Skin epidermis (tissue), 12 donors: ENCODE measurements at regions not wholly inside any gene's neighbourhood (a gene's known extent, or its start where the extent isn't known, plus 50 kb on each side); places are given as distances from the start of the nearest gene placed in this dataset.
"Not testable (repeated sequence)": the region's sequence is repeated elsewhere in the genome, so short reads cannot be mapped to it uniquely, and the experiment has no call there.

Experiments
- H3K27ac ChIP-seq, 21 experiments: fragments of 200-600 bp; sonication (generic) in 11 of 21; one replicate each; pipeline ENCODE4 v1.5.0; 2020; ENCODE audit warnings: mild to moderate bottlenecking in 3 of 21, inconsistent platforms in 2 of 21, moderate library complexity in 2 of 21
- H3K4me3 ChIP-seq, 7 experiments: fragments of 200-600 bp; sonication (generic) in 2 of 7; one replicate each; pipeline ENCODE4 v1.5.0; 2020; ENCODE audit warnings: inconsistent platforms in 2 of 7, mild to moderate bottlenecking in 2 of 7, moderate library complexity in 1 of 7

- peak overlapping the region in 2 of 21 experiments; percentile 22 to 33 for H3K27ac ChIP-seq
- no peak overlapping the region for H3K4me3 ChIP-seq
Measured at GRCh38 chr2:149871091-149871885, 283.7 kb upstream of the MMADHC start.

GRCh38 chr2:149863227-149863626, 275.7 kb upstream of the MMADHC start:
- Histone ChIP-seq H3K4me3 (no peak overlapping the region), H3K27ac (no peak overlapping the region)

GRCh38 chr2:149861034-149861433, 273.5 kb upstream of the MMADHC start:
- H3K4me3 ChIP-seq, result no peak overlapping the region
- peak overlapping the region in 4 of 21 experiments; percentile 7 to 50 (median 41) for H3K27ac ChIP-seq

- Histone ChIP-seq H3K27ac (peak overlapping the region in 10 of 21 experiments; percentile 7 to 56 (median 34)), H3K4me3 (no peak overlapping the region)
Measured at GRCh38 chr2:149860276-149860921, 272.8 kb upstream of the MMADHC start.

- H3K4me3 ChIP-seq, result no peak overlapping the region
- H3K27ac ChIP-seq, result peak overlapping the region in 11 of 21 experiments; percentile 6 to 67 (median 32)
Measured at GRCh38 chr2:149858901-149859634, 271.5 kb upstream of the MMADHC start.

- H3K27ac ChIP-seq, result peak overlapping the region in 2 of 21 experiments; percentile 6 to 49
- H3K4me3 ChIP-seq, result no peak overlapping the region
Measured at GRCh38 chr2:149858216-149858615, 270.6 kb upstream of the MMADHC start.

GRCh38 chr2:149857344-149857743, 269.8 kb upstream of the MMADHC start:
- H3K4me3 ChIP-seq, result no peak overlapping the region
- H3K27ac ChIP-seq, result no peak overlapping the region

GRCh38 chr2:149855859-149856258, 268.3 kb upstream of the MMADHC start:
- not testable (repeated sequence) for H3K27ac ChIP-seq

GRCh38 chr2:149849591-149849990, 262.0 kb upstream of the MMADHC start:
- Histone ChIP-seq H3K27ac (no peak overlapping the region), H3K4me3 (no peak overlapping the region)

More at GRCh38 chr2:149855859-149856258, 268.3 kb upstream of the MMADHC start:
- H3K4me3 ChIP-seq, result not testable (repeated sequence)

- no peak overlapping the region for H3K4me3 ChIP-seq
- H3K27ac ChIP-seq, result no peak overlapping the region
Measured at GRCh38 chr2:149849136-149849535, 261.6 kb upstream of the MMADHC start.

GRCh38 chr2:149841396-149841795, 253.8 kb upstream of the MMADHC start:
- Histone ChIP-seq H3K4me3 (no peak overlapping the region), H3K27ac (no peak overlapping the region)

- Histone ChIP-seq H3K4me3 (no peak overlapping the region), H3K27ac (no peak overlapping the region)
Measured at GRCh38 chr2:149832324-149832723, 244.7 kb upstream of the MMADHC start.

GRCh38 chr2:149828520-149829210, 241.1 kb upstream of the MMADHC start:
- Histone ChIP-seq H3K27ac (no peak overlapping the region), H3K4me3 (no peak overlapping the region)

- Histone ChIP-seq H3K27ac (no peak overlapping the region), H3K4me3 (no peak overlapping the region)
Measured at GRCh38 chr2:149827585-149828126, 240.1 kb upstream of the MMADHC start.

GRCh38 chr2:149826471-149827125, 239.0 kb upstream of the MMADHC start:
- Histone ChIP-seq H3K4me3 (no peak overlapping the region), H3K27ac (no peak overlapping the region)

- Histone ChIP-seq H3K4me3 (no peak overlapping the region), H3K27ac (no peak overlapping the region)
Measured at GRCh38 chr2:149825473-149825872, 237.9 kb upstream of the MMADHC start.

GRCh38 chr2:149824136-149824535, 236.6 kb upstream of the MMADHC start:
- no peak overlapping the region for H3K4me3 ChIP-seq
- H3K27ac ChIP-seq, result no peak overlapping the region

- Histone ChIP-seq H3K4me3 (no peak overlapping the region), H3K27ac (no peak overlapping the region)
Measured at GRCh38 chr2:149819356-149819957, 231.9 kb upstream of the MMADHC start.
